ENCODE measurements at regions not wholly inside any gene's neighbourhood (a gene's known extent, or its start where the extent isn't known, plus 50 kb on each side); places are given as distances from the start of the nearest gene placed in this dataset.

DNA sequence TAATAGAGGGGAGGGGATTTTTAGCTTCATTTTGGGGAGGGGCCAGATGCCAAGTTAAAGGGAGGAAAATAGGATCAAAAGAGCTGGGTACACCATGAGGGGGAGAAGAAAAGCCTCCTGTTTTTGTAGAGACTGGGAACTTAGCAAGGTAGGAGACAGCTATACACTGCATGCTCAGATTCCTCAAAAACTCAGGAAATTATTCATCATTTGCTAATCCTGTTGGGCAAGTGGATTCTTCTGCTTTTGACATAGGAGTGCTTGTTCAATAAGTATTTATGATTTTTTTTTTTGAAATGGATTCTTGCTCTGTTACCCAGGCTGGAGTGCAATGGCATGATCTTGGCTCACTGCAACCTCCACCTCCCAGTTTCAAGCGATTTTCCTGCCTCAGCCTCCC, 73.4 kb downstream of the LYZL2 start:
- H3K4me1 ChIP-seq (ENCODE audit: control insufficient read depth in 1 of 2, insufficient read depth in 2 of 2, low read depth in 1 of 2, low read length in 1 of 2) = no peaks in the 10 kb centered on the region
- H3K9me3 ChIP-seq = no peaks in the 10 kb centered on the region
- no peak overlapping the region for H3K9ac ChIP-seq
- H3K4me2 ChIP-seq = no peak overlapping the region
- H3K27ac ChIP-seq (ENCODE audit: low read depth in 2 of 2, low read length in 1 of 2) = no peak overlapping the region
- no peaks in the 10 kb centered on the region for H3K9me2 ChIP-seq
- H3K36me3 ChIP-seq (replicated peaks in 1 of 2; ENCODE audit: control insufficient read depth in 1 of 2, insufficient read depth in 2 of 2, low read length in 1 of 2) = no peaks in the 10 kb centered on the region
- H3K4me3 ChIP-seq (ENCODE audit: low read depth in 2 of 2, low read length in 1 of 2) = no peak overlapping the region
- no peak overlapping the region for H2AFZ ChIP-seq (ENCODE audit: low read depth)
- H3K79me2 ChIP-seq (ENCODE audit: insufficient read depth) = no peaks in the 10 kb centered on the region
- ChIA-PET POLR2A (no interaction called here), CTCF (interaction anchor here (1.8 kb wide), 1 partner anchor 25 kb away, joined by 5 read pairs; no protein-coding TSS in a partner anchor)
- TF ChIP-seq TCF12 (IDR thresholded peaks at IDR 0.05) (no peak), RAD21 (IDR thresholded peaks at IDR 0.05; ENCODE audit: low read length) (no peak), EP300 (IDR thresholded peaks at IDR 0.05; ENCODE audit: borderline replicate concordance in 1 of 2, low read depth in 1 of 2, low read length in 1 of 2) (no peak), RXRA (IDR thresholded peaks at IDR 0.05; ENCODE audit: borderline replicate concordance, low read depth) (no peak), NFIC (IDR thresholded peaks at IDR 0.05; ENCODE audit: borderline replicate concordance) (no peak)
- TF ChIP-seq, protein P1, sequence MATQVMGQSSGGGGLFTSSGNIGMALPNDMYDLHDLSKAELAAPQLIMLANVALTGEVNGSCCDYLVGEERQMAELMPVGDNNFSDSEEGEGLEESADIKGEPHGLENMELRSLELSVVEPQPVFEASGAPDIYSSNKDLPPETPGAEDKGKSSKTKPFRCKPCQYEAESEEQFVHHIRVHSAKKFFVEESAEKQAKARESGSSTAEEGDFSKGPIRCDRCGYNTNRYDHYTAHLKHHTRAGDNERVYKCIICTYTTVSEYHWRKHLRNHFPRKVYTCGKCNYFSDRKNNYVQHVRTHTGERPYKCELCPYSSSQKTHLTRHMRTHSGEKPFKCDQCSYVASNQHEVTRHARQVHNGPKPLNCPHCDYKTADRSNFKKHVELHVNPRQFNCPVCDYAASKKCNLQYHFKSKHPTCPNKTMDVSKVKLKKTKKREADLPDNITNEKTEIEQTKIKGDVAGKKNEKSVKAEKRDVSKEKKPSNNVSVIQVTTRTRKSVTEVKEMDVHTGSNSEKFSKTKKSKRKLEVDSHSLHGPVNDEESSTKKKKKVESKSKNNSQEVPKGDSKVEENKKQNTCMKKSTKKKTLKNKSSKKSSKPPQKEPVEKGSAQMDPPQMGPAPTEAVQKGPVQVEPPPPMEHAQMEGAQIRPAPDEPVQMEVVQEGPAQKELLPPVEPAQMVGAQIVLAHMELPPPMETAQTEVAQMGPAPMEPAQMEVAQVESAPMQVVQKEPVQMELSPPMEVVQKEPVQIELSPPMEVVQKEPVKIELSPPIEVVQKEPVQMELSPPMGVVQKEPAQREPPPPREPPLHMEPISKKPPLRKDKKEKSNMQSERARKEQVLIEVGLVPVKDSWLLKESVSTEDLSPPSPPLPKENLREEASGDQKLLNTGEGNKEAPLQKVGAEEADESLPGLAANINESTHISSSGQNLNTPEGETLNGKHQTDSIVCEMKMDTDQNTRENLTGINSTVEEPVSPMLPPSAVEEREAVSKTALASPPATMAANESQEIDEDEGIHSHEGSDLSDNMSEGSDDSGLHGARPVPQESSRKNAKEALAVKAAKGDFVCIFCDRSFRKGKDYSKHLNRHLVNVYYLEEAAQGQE (IDR thresholded peaks at IDR 0.05; ENCODE audit: low read depth, low read length) = no peak
- TF ChIP-seq, protein P2, sequence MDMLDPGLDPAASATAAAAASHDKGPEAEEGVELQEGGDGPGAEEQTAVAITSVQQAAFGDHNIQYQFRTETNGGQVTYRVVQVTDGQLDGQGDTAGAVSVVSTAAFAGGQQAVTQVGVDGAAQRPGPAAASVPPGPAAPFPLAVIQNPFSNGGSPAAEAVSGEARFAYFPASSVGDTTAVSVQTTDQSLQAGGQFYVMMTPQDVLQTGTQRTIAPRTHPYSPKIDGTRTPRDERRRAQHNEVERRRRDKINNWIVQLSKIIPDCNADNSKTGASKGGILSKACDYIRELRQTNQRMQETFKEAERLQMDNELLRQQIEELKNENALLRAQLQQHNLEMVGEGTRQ (IDR thresholded peaks at IDR 0.05; ENCODE audit: borderline replicate concordance, low read depth, low read length) = no peak
- DNase-seq = no peak
- WGBS (ENCODE audit: low lambda C conversion rate) = 76% methylated on average over 1 of the region's 1 CpG
- no peaks in the 10 kb centered on the region for H3F3A ChIP-seq (replicated peaks; ENCODE audit: insufficient read depth)
- H3K27me3 ChIP-seq (ENCODE audit: insufficient read depth) = no peaks in the 10 kb centered on the region
- no peaks in the 10 kb centered on the region for H4K20me1 ChIP-seq (ENCODE audit: insufficient read depth)

DNA sequence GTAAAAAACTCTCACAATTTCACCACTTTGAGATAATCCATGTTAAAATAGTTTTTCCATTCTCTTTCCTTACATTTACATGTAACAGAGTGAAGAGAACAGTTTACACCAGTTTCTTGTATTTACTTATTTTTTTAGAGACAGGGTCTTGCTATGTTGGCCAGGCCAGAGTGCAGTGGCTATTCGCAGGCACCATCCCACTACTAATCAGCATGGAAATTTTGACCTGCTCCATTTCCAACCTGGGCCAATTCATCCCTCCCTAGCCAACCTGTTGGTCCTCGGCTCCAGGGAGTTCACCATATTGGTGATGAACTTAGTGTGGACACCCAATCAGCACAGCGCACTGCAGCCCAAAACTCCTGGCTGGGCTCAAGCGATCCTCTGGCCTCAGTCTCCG, 74.1 kb downstream of the LYZL2 start:
- no peaks in the 10 kb centered on the region for H3K4me1 ChIP-seq (ENCODE audit: control insufficient read depth in 1 of 2, insufficient read depth in 2 of 2, low read depth in 1 of 2, low read length in 1 of 2)
- no peak for TF ChIP-seq FOXJ3 (CRISPR knock-in tag; IDR thresholded peaks at IDR 0.05)

More for the DNA sequence above, 74.1 kb downstream of the LYZL2 start:
- Histone ChIP-seq H3K27ac (ENCODE audit: low read depth in 2 of 2, low read length in 1 of 2) (no peak overlapping the region), H3K4me3 (ENCODE audit: low read depth in 2 of 2, low read length in 1 of 2) (no peak overlapping the region), H4K20me1 (ENCODE audit: insufficient read depth) (no peaks in the 10 kb centered on the region), H3K4me2 (no peak overlapping the region), H3F3A (replicated peaks; ENCODE audit: insufficient read depth) (no peaks in the 10 kb centered on the region), H3K36me3 (replicated peaks in 1 of 2; ENCODE audit: control insufficient read depth in 1 of 2, insufficient read depth in 2 of 2, low read length in 1 of 2) (no peaks in the 10 kb centered on the region), H3K79me2 (ENCODE audit: insufficient read depth) (no peaks in the 10 kb centered on the region), H2AFZ (ENCODE audit: low read depth) (no peak overlapping the region), H3K9me2 (no peaks in the 10 kb centered on the region), H3K27me3 (ENCODE audit: insufficient read depth) (no peaks in the 10 kb centered on the region), H3K9ac (no peak overlapping the region), H3K9me3 (no peaks in the 10 kb centered on the region)
- DNase-seq = no peak
- ChIA-PET POLR2A (no interaction called here), CTCF (no interaction called here)
- WGBS (ENCODE audit: low lambda C conversion rate) = 90% methylated on average over 4 of the region's 5 CpGs

Measured in SK-N-SH (cell line).